ENCODE measurements at regions not wholly inside any gene's neighbourhood (a gene's known extent, or its start where the extent isn't known, plus 50 kb on each side); places are given as distances from the start of the nearest gene placed in this dataset.

GRCh38 chr2:101623031-101623521 is 74.4 kb upstream of the MAP4K4 start:
- TF ChIP-seq CTCF (IDR thresholded peaks at IDR 0.05), result no peak
- TF ChIP-seq POLR2A (IDR thresholded peaks at IDR 0.05), result no peak
